ENCODE measurements at regions not wholly inside any gene's neighbourhood (a gene's known extent, or its start where the extent isn't known, plus 50 kb on each side); places are given as distances from the start of the nearest gene placed in this dataset.

GRCh38 chr5:109524555-109524954 is 114.8 kb upstream of the PJA2 start:
- TF ChIP-seq POLR2A (IDR thresholded peaks at IDR 0.05; ENCODE audit: low read length) (no peak), GATA1 (IDR thresholded peaks at IDR 0.05; ENCODE audit: low read depth, low read length) (no peak)

Data from erythroblast (primary cell).